HG03097 (cell line): ENCODE measurements at regions not wholly inside any gene's neighbourhood (a gene's known extent, or its start where the extent isn't known, plus 50 kb on each side); places are given as distances from the start of the nearest gene placed in this dataset.
A peak's percentile ranks its signal among the peaks of the same experiment; 100 is the strongest.

Source experiments
- ATAC-seq: cut with Tn5 transposase; IDR thresholded peaks from one replicate; pipeline ENCODE4 v1.9.1; 2021; ENCODE audit not compliant: unreplicated experiment, low FRiP score

- ATAC-seq = no peak
Measured at GRCh38 chr12:81963026-81963425, 203.9 kb upstream of the PPFIA2 start.

GRCh38 chr12:81962126-81962856 lies 203.1 kb upstream of the PPFIA2 start:
- no peak for ATAC-seq

- no peak for ATAC-seq
Measured at GRCh38 chr12:81958406-81958805, 199.3 kb upstream of the PPFIA2 start.

GRCh38 chr12:81957631-81958030 lies 198.5 kb upstream of the PPFIA2 start:
- ATAC-seq = no peak

- no peak for ATAC-seq
Measured at GRCh38 chr12:81956468-81956860, 197.3 kb upstream of the PPFIA2 start.

- no peak for ATAC-seq
Measured at GRCh38 chr12:81953541-81953940, 194.4 kb upstream of the PPFIA2 start.

GRCh38 chr12:81950871-81951270 lies 191.7 kb upstream of the PPFIA2 start:
- no peak for ATAC-seq

GRCh38 chr12:81949841-81950308 lies 190.7 kb upstream of the PPFIA2 start:
- ATAC-seq = no peak

- ATAC-seq = no peak
Measured at GRCh38 chr12:81949416-81949815, 190.3 kb upstream of the PPFIA2 start.

- no peak for ATAC-seq
Measured at GRCh38 chr12:81944886-81945285, 185.7 kb upstream of the PPFIA2 start.

- peak; percentile 84 for ATAC-seq
Measured at GRCh38 chr12:81942594-81942993, 183.4 kb upstream of the PPFIA2 start.

- ATAC-seq = no peak
Measured at GRCh38 chr12:81930037-81930436, 170.9 kb upstream of the PPFIA2 start.

- ATAC-seq = no peak
Measured at GRCh38 chr12:81896771-81897170, 137.6 kb upstream of the PPFIA2 start.

GRCh38 chr12:81888961-81889360 lies 129.8 kb upstream of the PPFIA2 start:
- ATAC-seq = no peak

- ATAC-seq = no peak
Measured at GRCh38 chr12:81888106-81888740, 129.1 kb upstream of the PPFIA2 start.

GRCh38 chr12:81874586-81874985 lies 115.4 kb upstream of the PPFIA2 start:
- ATAC-seq = no peak

- ATAC-seq = no peak
Measured at GRCh38 chr12:81874166-81874565, 115.0 kb upstream of the PPFIA2 start.

GRCh38 chr12:81872400-81872799 lies 113.2 kb upstream of the PPFIA2 start:
- ATAC-seq = no peak

GRCh38 chr12:81866081-81866480 lies 106.9 kb upstream of the PPFIA2 start:
- no peak for ATAC-seq

GRCh38 chr12:81863406-81863805 lies 104.3 kb upstream of the PPFIA2 start:
- ATAC-seq = no peak

GRCh38 chr12:81859521-81859920 lies 100.4 kb upstream of the PPFIA2 start:
- ATAC-seq = no peak

- ATAC-seq = no peak
Measured at GRCh38 chr12:81843599-81843998, 84.4 kb upstream of the PPFIA2 start.
